ENCODE measurements at regions not wholly inside any gene's neighbourhood (a gene's known extent, or its start where the extent isn't known, plus 50 kb on each side); places are given as distances from the start of the nearest gene placed in this dataset.

DNA sequence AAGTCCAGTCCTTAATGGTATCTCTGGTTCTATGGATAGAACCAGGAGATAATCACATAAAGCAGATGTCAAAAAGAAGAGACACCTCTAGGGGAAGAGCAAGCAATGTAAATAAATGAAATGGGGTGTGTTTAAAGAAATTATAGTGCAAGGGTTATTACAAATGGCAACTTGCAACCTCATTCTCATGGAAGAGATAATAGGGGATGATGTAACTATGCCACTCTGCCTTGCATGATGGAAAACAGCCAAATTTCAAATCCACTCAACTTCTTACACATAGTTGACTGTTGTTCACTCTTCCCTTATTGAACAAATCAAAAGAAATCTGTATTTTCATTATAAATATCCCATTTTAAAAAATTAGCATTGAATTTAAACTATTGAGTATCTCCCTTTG is 274.0 kb upstream of the TMPRSS15 start:
- no peak for DNase-seq (ENCODE audit: extremely low read depth, low read depth)
- TF ChIP-seq, protein P1, sequence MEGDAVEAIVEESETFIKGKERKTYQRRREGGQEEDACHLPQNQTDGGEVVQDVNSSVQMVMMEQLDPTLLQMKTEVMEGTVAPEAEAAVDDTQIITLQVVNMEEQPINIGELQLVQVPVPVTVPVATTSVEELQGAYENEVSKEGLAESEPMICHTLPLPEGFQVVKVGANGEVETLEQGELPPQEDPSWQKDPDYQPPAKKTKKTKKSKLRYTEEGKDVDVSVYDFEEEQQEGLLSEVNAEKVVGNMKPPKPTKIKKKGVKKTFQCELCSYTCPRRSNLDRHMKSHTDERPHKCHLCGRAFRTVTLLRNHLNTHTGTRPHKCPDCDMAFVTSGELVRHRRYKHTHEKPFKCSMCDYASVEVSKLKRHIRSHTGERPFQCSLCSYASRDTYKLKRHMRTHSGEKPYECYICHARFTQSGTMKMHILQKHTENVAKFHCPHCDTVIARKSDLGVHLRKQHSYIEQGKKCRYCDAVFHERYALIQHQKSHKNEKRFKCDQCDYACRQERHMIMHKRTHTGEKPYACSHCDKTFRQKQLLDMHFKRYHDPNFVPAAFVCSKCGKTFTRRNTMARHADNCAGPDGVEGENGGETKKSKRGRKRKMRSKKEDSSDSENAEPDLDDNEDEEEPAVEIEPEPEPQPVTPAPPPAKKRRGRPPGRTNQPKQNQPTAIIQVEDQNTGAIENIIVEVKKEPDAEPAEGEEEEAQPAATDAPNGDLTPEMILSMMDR (IDR thresholded peaks at IDR 0.05; ENCODE audit: low read depth, low read length), result no peak

DNA sequence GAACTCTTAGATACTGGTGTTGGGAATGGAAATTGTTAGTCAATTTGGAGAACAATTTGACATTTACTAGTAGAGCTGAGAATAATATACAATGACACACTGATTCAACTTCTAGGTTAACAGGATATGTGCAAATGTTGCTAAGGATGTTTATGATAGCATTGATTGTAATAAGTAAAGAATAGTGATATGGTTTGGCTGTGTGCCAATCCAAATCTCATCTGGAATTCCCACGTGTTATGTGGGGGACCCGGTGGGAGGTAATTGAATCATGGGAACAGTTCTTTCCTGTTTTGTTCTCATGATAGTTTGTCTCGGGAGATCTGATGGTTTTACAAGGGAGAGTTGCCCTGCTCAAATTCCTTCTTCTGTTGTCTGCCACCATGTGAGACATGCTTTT is 302.4 kb upstream of the TMPRSS15 start:
- DNase-seq (ENCODE audit: extremely low read depth, low read depth), result no peak
- TF ChIP-seq, protein P1 (IDR thresholded peaks at IDR 0.05; ENCODE audit: low read depth, low read length), result no peak

DNA sequence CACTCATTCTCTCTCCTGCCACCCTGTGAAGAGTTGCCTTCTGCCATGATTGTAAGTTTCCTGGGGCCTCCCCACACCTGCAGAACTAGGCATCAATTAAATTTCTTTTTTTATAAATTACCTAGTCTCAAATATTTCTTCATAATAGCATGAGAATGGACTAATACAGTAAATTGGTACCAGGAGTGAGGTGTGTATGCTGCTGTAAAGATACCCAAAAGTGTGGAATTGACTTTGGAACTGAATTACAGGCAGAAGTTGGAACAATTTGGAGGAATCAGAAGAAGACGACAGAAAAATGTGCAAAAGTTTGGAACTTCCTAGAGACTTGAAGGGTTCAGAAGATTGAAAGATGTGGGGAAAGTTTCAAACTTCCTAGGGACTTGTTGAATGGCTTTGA is 308.1 kb upstream of the TMPRSS15 start:
- DNase-seq (ENCODE audit: extremely low read depth, low read depth), result no peak
- TF ChIP-seq, protein P1 (IDR thresholded peaks at IDR 0.05; ENCODE audit: low read depth, low read length), result no peak

DNA sequence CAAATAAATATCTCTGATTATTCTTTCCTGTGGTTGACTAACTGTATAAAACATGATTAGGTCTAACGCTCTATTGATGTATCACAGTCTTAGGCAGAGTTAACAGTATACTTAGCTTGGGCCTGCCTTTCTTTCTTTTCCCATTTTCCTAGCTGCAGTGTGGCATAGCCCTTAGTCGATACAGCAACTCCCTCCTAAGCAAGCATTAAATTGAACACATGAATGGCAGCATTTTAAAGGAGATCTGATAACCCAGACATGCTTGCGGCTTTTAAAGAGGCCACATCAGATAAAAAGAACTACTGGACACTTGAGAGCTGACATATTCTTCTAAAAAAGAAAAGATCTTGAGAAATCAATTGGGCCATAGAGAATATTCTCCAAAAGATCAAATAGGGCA is 312.0 kb upstream of the TMPRSS15 start:
- DNase-seq (ENCODE audit: extremely low read depth, low read depth), result no peak
- TF ChIP-seq, protein P1 (IDR thresholded peaks at IDR 0.05; ENCODE audit: low read depth, low read length), result no peak

DNA sequence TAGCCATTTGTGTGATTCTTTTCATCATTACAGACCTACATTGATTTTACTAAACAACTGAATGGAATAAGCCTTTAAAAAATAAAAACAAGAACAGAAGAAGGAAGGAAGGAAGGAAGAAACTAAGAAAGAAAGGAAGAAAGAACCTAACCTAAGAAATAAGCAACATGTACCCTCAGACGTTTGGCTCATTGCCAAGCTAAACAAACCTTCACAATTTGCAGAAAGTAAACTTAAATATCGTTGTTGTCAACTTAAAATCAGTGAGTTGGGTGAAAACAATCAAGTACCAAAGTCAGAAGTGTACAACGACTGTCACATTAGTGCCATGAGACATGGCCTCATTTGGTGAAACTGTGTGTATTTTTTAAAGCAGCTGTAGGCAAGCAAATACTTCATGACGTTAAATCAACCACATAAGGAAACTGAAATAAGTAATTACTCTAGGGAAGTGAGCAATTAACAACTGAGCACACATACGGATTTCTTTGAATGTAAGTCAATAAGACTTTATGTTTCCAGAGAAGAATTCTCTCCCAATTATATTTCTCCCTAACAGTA is 313.1 kb upstream of the TMPRSS15 start:
- DNase-seq (ENCODE audit: extremely low read depth, low read depth), result no peak
- TF ChIP-seq, protein P1 (IDR thresholded peaks at IDR 0.05; ENCODE audit: low read depth, low read length), result no peak

DNA sequence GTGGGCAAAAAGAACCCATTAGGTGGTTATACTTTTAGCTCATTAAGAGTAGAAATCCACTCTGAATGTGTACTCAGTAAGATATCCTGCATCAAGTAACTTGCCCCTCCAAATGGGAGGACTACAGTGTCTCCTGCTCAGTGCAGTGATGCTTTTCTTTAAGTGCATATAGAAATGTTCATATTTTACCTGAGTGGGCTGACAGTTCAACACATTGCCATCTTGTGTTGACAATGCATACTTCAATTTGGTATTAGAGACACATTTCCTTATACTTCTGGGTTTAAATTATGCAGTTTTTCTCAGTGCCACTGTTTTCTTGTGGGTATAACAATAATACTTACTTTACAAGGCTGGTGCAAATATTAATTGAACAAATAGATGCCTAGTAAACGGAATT is 318.6 kb upstream of the TMPRSS15 start:
- DNase-seq (ENCODE audit: extremely low read depth, low read depth), result no peak
- TF ChIP-seq, protein P1 (IDR thresholded peaks at IDR 0.05; ENCODE audit: low read depth, low read length), result no peak

DNA sequence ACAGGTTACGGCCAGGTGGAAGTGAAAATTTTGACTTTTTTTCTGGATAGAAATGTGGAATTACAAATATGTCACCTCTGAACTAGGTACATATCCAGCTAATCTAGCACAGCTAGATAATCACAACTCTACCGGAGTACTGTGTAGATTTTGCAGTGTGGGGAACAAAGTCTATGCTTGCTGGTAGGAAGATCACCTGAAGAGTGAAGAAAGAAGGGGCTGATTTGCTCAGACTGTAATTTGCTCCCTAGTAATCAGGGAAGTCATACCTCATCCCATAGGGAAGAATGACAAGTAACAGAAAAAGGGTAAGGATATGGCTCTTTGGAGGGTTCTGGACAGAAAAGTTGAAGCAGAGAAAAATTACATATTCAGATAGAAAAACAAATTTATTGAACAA is 319.6 kb upstream of the TMPRSS15 start:
- TF ChIP-seq, protein P1 (IDR thresholded peaks at IDR 0.05; ENCODE audit: low read depth, low read length), result no peak
- DNase-seq (ENCODE audit: extremely low read depth, low read depth), result no peak
